GM18517 (cell line): ENCODE measurements at regions not wholly inside any gene's neighbourhood (a gene's known extent, or its start where the extent isn't known, plus 50 kb on each side); places are given as distances from the start of the nearest gene placed in this dataset.

Experiments used
- ATAC-seq: cut with Tn5 transposase; IDR thresholded peaks from one replicate; pipeline ENCODE4 v1.9.1; 2021; ENCODE audit warnings: mild to moderate bottlenecking, moderate library complexity; ENCODE audit not compliant: unreplicated experiment

DNA sequence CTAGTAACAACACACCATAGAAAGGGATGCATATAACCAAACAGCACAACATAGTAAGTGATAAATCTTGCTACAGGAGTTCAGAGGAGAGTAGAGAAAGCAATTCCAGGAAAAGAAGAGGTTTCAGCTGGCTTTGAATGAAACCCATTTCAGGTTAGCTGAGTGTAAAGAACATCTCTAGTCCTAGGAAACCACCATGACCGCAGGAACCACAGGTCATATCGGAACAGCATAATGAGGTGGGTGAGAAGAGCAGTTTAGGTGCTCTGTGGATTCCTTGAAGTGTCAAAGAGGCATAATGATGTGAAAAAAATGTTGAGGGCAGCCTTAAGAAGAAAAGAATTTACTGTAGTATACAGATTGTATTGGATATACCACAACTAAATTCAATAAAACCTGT is 507.5 kb downstream of the MTRR start:
- ATAC-seq: no peak

DNA sequence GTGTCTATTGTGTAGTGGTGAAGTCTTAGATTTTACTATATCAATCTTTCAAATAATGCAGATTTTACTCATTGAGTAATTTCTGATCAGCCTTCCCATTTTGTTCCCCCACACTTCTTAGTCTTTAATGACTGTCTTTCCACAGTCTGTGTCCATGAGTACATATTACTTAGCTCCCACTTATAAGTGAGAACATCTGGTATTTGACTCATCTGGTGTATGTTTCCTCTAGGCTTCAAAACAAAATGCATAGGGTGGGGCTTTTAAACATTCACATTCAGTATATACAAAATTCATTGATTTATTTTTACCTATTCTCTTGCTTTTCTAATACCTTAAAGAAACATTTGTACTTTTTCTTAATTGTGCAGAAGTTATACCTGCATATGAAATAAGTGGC is 513.0 kb downstream of the MTRR start:
- no peak for ATAC-seq

GRCh38 chr5:8382456-8382855 is 513.5 kb downstream of the MTRR start:
- ATAC-seq: no peak

DNA sequence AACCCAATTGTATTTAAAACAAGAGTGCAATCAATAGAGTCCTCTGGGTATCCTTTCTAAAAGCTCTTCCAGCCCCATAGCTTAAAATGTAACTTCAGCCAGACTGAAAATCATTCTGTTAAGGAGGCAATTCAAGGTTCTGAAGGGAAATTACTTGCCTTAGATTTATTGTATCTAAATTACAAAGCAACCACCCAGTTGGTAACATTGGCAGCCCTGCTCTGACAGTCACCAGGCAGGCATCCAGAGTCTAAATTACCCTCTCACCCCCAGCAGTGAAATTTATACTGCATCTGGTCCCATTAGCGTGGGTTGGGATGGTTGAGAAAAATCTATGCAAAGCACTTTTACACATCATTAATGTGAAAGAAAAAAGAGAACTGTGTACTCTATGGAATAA is 514.7 kb downstream of the MTRR start:
- ATAC-seq: no peak

DNA sequence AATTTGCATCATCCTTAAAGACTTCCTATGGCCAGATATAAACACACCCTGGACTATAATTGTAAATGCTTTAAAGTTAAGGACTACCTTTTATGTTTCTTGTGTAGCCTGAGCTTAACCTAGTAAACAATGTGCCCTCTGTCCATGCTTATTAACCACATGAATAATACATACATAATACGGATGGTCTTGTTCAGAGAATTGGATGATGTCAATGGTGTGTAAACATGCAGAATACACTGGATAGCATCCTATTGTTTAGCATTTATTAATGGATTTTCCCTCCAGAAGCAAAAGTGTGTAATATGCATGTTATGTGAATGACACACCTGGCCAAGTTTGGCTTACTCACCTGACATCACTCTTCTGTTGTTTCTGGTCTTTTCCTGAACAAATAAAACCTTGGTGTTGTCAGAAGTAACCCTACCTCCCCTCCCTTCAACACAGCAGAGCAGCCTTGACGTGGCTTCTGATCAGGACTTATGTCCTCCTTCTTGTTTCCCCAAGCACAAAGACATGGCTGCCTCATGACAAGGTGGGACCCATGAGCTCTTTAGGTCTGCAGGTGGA is 517.9 kb downstream of the MTRR start:
- no peak for ATAC-seq

GRCh38 chr5:8391911-8392310 is 523.0 kb downstream of the MTRR start:
- no peak for ATAC-seq

GRCh38 chr5:8393240-8393639 is 524.3 kb downstream of the MTRR start:
- ATAC-seq: no peak

GRCh38 chr5:8394965-8395364 is 526.0 kb downstream of the MTRR start:
- no peak for ATAC-seq

GRCh38 chr5:8396246-8396645 is 527.3 kb downstream of the MTRR start:
- no peak for ATAC-seq

DNA sequence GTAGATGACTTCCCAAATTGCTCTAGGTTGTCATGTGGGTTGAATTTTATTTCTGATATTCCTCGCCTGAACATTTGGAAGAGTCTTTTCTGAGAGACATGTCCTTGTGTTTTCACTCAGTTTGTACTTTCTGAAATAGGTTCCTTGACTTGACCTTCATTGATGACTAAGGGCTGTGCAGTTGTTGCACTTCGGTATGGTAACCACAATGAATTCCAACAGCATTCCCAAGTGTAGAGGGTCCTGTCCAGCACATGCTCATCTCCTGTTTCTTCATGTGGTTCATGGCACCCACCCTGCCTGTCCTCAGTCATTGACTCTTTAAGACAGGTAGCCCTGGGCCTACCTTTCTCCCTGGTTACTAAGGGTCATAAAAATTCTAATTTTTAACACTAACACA is 527.8 kb downstream of the MTRR start:
- no peak for ATAC-seq

DNA sequence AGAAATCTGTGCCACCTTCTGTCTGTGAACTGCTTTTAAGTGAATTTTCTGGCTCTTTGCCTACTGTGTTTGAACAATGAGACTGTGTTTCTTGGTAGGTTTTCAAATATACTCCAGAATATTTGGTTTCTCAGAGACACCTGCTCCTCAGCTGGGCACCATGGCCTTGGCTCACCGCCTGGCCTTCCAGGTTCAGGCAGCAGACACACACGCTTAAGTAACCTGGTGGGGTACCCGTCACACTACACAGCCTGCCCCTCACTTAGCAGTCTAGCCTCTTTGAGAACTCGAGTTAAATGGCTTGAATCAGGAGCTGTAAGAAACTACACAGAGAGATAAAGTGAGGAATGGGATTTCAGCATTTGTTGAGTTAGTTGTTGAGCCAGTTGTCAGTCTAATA is 530.5 kb downstream of the MTRR start:
- no peak for ATAC-seq

DNA sequence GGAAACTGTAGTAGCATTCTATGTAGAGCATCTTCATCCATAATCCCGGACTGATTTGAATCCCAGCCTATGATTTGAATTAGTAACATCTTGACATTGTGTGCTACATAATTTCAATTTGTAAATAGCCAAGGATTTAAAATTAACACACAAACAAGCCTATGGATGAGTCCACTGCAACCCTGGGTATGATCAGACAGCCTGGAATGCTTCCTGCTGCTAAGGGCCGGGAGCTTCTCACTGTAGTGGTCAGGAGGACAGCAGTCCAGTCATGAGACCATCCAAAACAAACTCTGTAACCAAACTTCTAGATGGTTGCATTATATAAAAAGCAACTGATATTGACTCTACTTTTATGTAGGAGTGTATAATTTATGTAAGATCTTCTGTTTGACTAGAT is 539.3 kb downstream of the MTRR start:
- no peak for ATAC-seq

DNA sequence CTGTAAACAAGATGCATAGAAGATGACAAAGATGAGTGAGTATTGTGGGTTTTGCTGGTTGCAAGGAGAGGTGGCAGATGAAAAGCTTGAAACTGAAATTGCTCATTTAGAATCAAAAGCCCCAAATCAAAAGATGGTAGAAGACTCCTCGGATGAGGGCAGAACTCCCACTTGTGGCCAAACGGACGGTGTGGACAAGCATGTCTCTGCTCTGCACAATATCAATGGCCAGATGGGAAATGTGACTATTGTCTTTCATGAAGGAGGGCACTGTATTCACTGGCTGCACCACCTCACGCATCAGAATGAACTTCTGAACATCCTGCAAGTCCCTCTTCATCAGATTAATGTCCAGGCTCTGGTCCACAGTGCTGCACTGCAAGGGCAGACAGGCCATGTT is 541.7 kb downstream of the MTRR start:
- no peak for ATAC-seq

DNA sequence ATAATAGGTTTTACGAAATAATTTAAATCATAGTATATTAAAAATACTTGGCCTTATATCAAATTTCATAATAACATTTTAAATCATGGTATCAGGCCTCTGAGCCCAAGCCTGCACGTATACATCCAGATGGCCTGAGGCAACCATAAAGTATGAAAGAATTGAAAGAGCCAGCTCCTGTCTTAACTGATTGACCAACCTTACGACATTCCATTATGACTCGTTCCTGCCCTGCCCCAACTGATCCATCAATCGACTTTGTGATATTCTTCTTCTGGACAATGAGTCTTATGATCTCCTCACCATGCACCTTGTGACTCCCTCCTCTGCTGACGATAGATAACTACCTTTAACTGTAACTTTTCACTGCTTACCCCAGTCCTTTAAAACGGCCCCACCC is 545.0 kb downstream of the MTRR start:
- no peak for ATAC-seq

DNA sequence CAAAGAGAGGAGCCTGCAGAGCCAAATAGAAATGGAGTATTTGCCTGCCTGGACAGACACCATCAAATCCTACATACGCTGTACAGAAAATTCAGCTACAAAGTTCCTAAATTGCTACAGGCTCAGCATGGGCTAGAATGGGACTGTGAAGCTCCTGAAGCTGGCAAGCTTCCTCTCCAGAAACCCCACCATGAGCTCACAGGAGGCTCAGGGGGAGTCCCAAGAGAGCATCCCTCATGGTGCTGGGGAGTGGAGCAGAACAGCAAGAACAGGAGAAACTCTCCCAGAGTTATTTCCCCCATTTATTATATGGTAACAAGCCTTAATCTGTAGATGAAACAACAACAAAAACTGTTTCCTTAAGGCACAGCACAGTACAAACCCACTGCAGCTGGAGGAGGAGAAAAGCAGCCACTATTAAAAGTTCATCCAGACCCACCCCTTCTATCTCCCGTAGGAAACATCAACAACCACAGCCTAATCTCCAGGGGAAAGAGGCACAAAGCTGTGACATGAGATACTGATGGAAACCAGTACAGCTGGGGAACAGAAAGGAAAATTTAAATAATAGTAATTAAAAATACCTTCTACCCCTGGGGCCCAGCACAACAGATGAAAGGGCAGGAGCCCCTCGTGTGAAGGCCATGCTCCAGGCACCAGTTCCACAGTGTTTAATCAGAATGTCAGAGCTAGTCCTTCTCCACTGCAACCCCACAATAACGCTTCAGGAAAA is 548.5 kb downstream of the MTRR start:
- ATAC-seq: no peak

GRCh38 chr5:8418049-8418426 is 549.1 kb downstream of the MTRR start:
- no peak for ATAC-seq

- no peak for ATAC-seq
Observed at GRCh38 chr5:8429778-8430758, 561.1 kb downstream of the MTRR start.

GRCh38 chr5:8434501-8434900 is 565.6 kb downstream of the MTRR start:
- ATAC-seq: no peak

- ATAC-seq: no peak
Observed at GRCh38 chr5:8436924-8437323, 568.0 kb downstream of the MTRR start.

DNA sequence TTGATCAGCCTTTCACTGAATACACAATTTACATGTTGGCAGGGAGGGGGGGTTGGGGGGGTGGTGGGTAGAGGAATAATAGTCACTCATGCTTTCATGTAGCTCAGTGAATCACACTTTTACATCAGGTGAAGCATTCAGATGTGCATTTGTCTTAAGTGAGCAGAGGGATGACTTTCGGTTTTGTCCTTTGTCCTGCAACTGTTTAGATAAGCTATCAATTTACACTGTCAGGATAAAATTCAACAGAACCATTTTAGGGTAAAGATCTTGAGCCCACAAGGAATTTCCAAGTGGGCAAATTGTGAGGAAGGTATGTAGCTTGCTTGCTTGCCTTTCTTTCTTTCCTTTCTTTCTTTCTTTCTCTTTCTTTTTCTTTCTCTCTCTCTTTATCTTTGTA is 576.2 kb downstream of the MTRR start:
- no peak for ATAC-seq

DNA sequence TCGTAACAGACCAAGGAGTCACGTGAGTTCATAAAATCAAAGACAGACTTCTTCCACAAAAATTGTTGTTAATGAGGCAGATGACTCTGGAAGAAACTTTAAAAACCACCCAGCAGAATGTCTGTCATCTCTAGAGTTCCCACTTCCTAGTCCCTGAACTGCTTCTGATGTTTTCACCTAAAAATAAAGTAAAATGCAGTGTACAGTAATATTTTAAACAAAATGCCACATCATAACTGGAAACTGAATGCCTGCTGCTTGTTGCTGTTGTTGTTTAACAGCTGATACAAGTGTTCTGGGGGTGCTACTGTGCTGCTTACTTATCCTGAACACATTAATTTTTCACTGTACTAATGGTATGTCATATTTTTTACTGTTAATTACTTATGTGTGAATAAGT is 577.2 kb downstream of the MTRR start:
- ATAC-seq: no peak

DNA sequence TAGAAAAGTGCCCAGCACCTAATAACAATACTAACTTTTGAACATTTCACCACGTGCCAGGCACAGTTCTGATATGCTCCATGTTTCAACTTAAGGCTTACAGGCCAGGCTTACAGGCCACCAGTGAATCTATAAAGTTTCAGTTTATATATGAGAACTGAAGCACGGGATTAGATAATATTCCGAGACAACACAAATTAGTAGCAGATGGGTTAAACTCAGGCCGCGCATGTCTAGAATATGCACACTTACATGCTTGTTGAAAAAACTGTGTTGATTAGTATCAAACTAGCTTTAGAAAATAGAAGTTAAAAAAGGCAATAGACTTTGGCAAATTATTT is 587.9 kb downstream of the MTRR start:
- ATAC-seq: peak; percentile 1
